OCI-LY3 (cell line): ENCODE measurements at regions not wholly inside any gene's neighbourhood (a gene's known extent, or its start where the extent isn't known, plus 50 kb on each side); places are given as distances from the start of the nearest gene placed in this dataset.
"Not testable (repeated sequence)": the region's sequence is repeated elsewhere in the genome, so short reads cannot be mapped to it uniquely, and the experiment has no call there.

Experiments
- EZH2phosphoT487 ChIP-seq: fragments of 200-600 bp; shearing (Covaris generic); IDR thresholded peaks from 2 replicates; pipeline ENCODE4 v1.6.1; 2018; ENCODE audit warnings: antibody characterized with exemption, mixed run types, low read depth
- TF ChIP-seq, protein P1 (sequence below): fragments of 200-600, 300-600 bp; sonication (generic); IDR thresholded peaks from 2 replicates; pipeline ENCODE4 v1.5.1; 2014; ENCODE audit warnings: antibody characterized with exemption, low read length, low read depth

DNA sequence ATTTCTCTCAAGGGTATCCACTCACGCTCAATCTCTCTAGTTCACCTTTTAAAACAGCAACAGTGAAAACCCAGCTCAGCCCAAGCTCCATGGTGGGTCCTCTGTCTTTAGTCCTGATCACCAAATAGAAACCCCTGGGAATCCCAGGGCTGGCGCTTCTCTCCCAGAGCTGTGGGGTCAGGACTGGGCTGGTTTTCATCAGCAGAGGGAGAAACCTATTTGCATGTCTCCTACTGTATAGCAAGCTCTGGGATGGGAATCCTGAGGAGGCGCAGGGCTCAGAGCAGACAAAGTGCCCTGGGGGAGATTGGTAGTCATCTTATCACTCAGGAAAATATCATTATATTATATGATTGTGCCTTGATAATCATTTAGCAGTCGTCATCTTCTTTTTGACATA lies 843.1 kb downstream of the TMEM121 start:
- TF ChIP-seq EZH2phosphoT487, result not testable (repeated sequence)
- TF ChIP-seq, protein P1, sequence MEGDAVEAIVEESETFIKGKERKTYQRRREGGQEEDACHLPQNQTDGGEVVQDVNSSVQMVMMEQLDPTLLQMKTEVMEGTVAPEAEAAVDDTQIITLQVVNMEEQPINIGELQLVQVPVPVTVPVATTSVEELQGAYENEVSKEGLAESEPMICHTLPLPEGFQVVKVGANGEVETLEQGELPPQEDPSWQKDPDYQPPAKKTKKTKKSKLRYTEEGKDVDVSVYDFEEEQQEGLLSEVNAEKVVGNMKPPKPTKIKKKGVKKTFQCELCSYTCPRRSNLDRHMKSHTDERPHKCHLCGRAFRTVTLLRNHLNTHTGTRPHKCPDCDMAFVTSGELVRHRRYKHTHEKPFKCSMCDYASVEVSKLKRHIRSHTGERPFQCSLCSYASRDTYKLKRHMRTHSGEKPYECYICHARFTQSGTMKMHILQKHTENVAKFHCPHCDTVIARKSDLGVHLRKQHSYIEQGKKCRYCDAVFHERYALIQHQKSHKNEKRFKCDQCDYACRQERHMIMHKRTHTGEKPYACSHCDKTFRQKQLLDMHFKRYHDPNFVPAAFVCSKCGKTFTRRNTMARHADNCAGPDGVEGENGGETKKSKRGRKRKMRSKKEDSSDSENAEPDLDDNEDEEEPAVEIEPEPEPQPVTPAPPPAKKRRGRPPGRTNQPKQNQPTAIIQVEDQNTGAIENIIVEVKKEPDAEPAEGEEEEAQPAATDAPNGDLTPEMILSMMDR, result not testable (repeated sequence)
